PC-3 (cell line): ENCODE measurements at regions not wholly inside any gene's neighbourhood (a gene's known extent, or its start where the extent isn't known, plus 50 kb on each side); places are given as distances from the start of the nearest gene placed in this dataset.
A peak's percentile ranks its signal among the peaks of the same experiment; 100 is the strongest.

Experiments used
- ATAC-seq: fragments of 200-7000 bp; cut with Tn5 transposase; 2 replicates; pipeline ENCODE4 v1.9.1; 2020; ENCODE audit warnings: mild to moderate bottlenecking, moderate library complexity
- BruUV-seq: library from RNA; stranded (reverse); fragments of 400-500 nt; replicated peaks from 2 replicates; lab custom pipeline; 2021; lab: Mats Ljungman, UMichigan
- CTCF ChIA-PET: fragments of 300-600 bp; sonication (Branson Sonifier 250); formaldehyde crosslinking; loops from one replicate; lab custom pipeline; 2022; ENCODE audit warnings: antibody characterized with exemption; lab: Charles Lee
- POLR2A ChIA-PET: fragments of 300-600 bp; sonication (Branson Sonifier 250); formaldehyde crosslinking; loops from one replicate; lab custom pipeline; 2022; ENCODE audit warnings: antibody characterized with exemption; ENCODE audit not compliant: unreplicated experiment; lab: Charles Lee
- DNase-seq: peaks from one replicate; pipeline ENCODE4 v3.0.0-alpha.2; 2015
- H2AFZ ChIP-seq: fragments of 300-600 bp; sonication (generic); 2 replicates; pipeline ENCODE4 v1.6.0; 2016; ENCODE audit warnings: antibody characterized with exemption, low read length
- H3F3A ChIP-seq: fragments of 300-600 bp; sonication (generic); one replicate; pipeline ENCODE4 v1.6.0; 2017; ENCODE audit warnings: antibody characterized with exemption, low read length, control low read depth, mild to moderate bottlenecking; ENCODE audit not compliant: unreplicated experiment
- H3K27ac ChIP-seq: fragments of 300-600 bp; sonication (generic); 2 replicates; pipeline ENCODE4 v1.5.1; 2016; ENCODE audit warnings: mild to moderate bottlenecking, low read length
- H3K27me3 ChIP-seq: fragments of 300-600 bp; sonication (generic); 2 replicates; pipeline ENCODE4 v1.6.1; 2016; ENCODE audit warnings: low read length, mixed read lengths
- H3K36me3 ChIP-seq: fragments of 300-600 bp; sonication (generic); 2 replicates; pipeline ENCODE4 v1.6.1; 2016; ENCODE audit warnings: low read depth, mixed run types, low read length, mixed read lengths
- H3K4me1 ChIP-seq: fragments of 300-600 bp; sonication (generic); 2 replicates; pipeline ENCODE4 v1.5.1; 2016; ENCODE audit warnings: low read length; ENCODE audit not compliant: insufficient read depth
- H3K4me2 ChIP-seq: fragments of 300-600 bp; sonication (generic); 2 replicates; pipeline ENCODE4 v1.6.0; 2016; ENCODE audit warnings: low read length
- H3K4me3 ChIP-seq: fragments of 300-600 bp; sonication (generic); 2 replicates; pipeline ENCODE4 v1.5.1; 2016; ENCODE audit warnings: mild to moderate bottlenecking, low read length, mixed read lengths
- H3K79me2 ChIP-seq: fragments of 300-600 bp; sonication (generic); 2 replicates; pipeline ENCODE4 v1.6.1; 2017; ENCODE audit warnings: low read length, mixed read lengths
- H3K9ac ChIP-seq: fragments of 300-600 bp; sonication (generic); 2 replicates; pipeline ENCODE4 v1.6.0; 2016; ENCODE audit warnings: mild to moderate bottlenecking, low read length
- H3K9me2 ChIP-seq: fragments of 300-600 bp; sonication (generic); replicated peaks from 2 replicates; pipeline ENCODE4 v1.6.1; 2016; ENCODE audit warnings: mixed run types, low read length, mixed read lengths
- H3K9me3 ChIP-seq: fragments of 300-600 bp; sonication (generic); 2 replicates; pipeline ENCODE4 v1.6.1; 2016; ENCODE audit warnings: low read length, mixed read lengths
- H4K20me1 ChIP-seq: fragments of 300-600 bp; sonication (generic); 2 replicates; pipeline ENCODE4 v1.6.1; 2016; ENCODE audit warnings: low read length, mixed read lengths
- EZH2 ChIP-seq: fragments of 300-600 bp; sonication (generic); IDR thresholded peaks from one replicate; pipeline ENCODE4 v1.6.1; 2017; ENCODE audit warnings: antibody characterized with exemption, mild to moderate bottlenecking, low read length; ENCODE audit not compliant: unreplicated experiment
- EZH2phosphoT487 ChIP-seq: fragments of 300-600 bp; sonication (generic); IDR thresholded peaks from 2 replicates; pipeline ENCODE4 v1.6.1; 2018; ENCODE audit warnings: mild to moderate bottlenecking, antibody characterized with exemption, low read length, borderline replicate concordance
- intact Hi-C: fragments of 100-400 bp; cut with micrococcal nuclease; formaldehyde crosslinking; loops from 2 replicates; pipeline ENCODE4 v1.9.0; 2023
- TF ChIP-seq, protein P1 (sequence below): fragments of 300-600 bp; sonication (generic); conservative IDR thresholded peaks from 2 replicates; pipeline ENCODE4 v1.5.1; 2017; ENCODE audit warnings: antibody characterized with exemption, low read depth, mild to moderate bottlenecking, low read length

DNA sequence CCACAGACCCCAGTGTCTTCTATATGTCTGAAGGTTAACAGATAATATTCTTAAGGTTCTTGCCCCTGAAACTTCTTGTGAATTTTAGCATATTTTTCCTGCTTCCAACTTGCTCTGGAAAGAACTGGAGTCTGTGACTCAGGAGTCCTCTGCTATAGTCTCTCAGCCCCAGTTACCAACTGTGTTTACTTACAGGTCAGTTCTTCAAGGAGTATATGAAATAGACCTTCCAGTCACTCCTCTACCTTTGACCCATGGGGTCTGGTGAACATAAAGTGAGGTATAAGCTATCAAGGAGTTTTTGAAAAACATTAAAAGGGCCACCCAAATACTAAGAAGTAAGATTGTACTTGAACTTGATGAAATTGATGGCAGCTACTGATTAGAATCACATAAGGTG, 139.2 kb upstream of the ROPN1 start:
- no peak overlapping the region for H3K9ac ChIP-seq
- no peak overlapping the region for H3K4me3 ChIP-seq
- no peaks in the 10 kb centered on the region for H3F3A ChIP-seq
- H3K36me3 ChIP-seq = no peaks in the 10 kb centered on the region
- ChIA-PET POLR2A (no interaction called here), CTCF (no interaction called here)
- no peaks in the 10 kb centered on the region for H3K79me2 ChIP-seq
- H4K20me1 ChIP-seq = no peaks in the 10 kb centered on the region
- TF ChIP-seq, protein P1, sequence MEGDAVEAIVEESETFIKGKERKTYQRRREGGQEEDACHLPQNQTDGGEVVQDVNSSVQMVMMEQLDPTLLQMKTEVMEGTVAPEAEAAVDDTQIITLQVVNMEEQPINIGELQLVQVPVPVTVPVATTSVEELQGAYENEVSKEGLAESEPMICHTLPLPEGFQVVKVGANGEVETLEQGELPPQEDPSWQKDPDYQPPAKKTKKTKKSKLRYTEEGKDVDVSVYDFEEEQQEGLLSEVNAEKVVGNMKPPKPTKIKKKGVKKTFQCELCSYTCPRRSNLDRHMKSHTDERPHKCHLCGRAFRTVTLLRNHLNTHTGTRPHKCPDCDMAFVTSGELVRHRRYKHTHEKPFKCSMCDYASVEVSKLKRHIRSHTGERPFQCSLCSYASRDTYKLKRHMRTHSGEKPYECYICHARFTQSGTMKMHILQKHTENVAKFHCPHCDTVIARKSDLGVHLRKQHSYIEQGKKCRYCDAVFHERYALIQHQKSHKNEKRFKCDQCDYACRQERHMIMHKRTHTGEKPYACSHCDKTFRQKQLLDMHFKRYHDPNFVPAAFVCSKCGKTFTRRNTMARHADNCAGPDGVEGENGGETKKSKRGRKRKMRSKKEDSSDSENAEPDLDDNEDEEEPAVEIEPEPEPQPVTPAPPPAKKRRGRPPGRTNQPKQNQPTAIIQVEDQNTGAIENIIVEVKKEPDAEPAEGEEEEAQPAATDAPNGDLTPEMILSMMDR = no peak
- TF ChIP-seq EZH2phosphoT487 = no peak
- TF ChIP-seq EZH2 = no peak
- BruUV-seq = no TSS peak
- ATAC-seq (no peak; the same call in 1 of the 2 replicates), DNase-seq (no peak)
- H3K27ac ChIP-seq = no peak overlapping the region
- H3K9me3 ChIP-seq = no peaks in the 10 kb centered on the region
- H3K4me1 ChIP-seq = peaks cover 7% of the 10 kb centered on the region; the same call in 1 of the 2 replicates
- no peaks in the 10 kb centered on the region for H3K27me3 ChIP-seq
- 0 out of 2 replicates have a peak, but pooled peaks cover 11% of the 10 kb centered on the region for H3K9me2 ChIP-seq
- intact Hi-C loops = no loop called here
- no peak overlapping the region for H3K4me2 ChIP-seq
- H2AFZ ChIP-seq = no peak overlapping the region

GRCh38 chr3:124131580-124131979, 139.7 kb upstream of the ROPN1 start:
- H3K9me3 ChIP-seq = no peaks in the 10 kb centered on the region
- no peak for TF ChIP-seq EZH2
- TF ChIP-seq EZH2phosphoT487 = no peak
- TF ChIP-seq, protein P1 = no peak
- POLR2A ChIA-PET = no interaction called here
- H3K9me2 ChIP-seq = 0 out of 2 replicates have a peak, but pooled peaks cover 9% of the 10 kb centered on the region
- H3K9ac ChIP-seq = no peak overlapping the region
- no TSS peak for BruUV-seq
- peak; percentile 61 for DNase-seq
- CTCF ChIA-PET = no interaction called here
- no peaks in the 10 kb centered on the region for H3F3A ChIP-seq
- H3K4me1 ChIP-seq = peaks cover 8% of the 10 kb centered on the region
- H3K79me2 ChIP-seq = no peaks in the 10 kb centered on the region
- no peaks in the 10 kb centered on the region for H3K36me3 ChIP-seq
- ATAC-seq = peak; percentile 40; the same call in 1 of the 2 replicates
- no peaks in the 10 kb centered on the region for H3K27me3 ChIP-seq
- no peak overlapping the region for H3K4me3 ChIP-seq
- no peaks in the 10 kb centered on the region for H4K20me1 ChIP-seq
- no peak overlapping the region for H2AFZ ChIP-seq
- H3K4me2 ChIP-seq = no peak overlapping the region
- H3K27ac ChIP-seq = no peak overlapping the region
- intact Hi-C loops = no loop called here

DNA sequence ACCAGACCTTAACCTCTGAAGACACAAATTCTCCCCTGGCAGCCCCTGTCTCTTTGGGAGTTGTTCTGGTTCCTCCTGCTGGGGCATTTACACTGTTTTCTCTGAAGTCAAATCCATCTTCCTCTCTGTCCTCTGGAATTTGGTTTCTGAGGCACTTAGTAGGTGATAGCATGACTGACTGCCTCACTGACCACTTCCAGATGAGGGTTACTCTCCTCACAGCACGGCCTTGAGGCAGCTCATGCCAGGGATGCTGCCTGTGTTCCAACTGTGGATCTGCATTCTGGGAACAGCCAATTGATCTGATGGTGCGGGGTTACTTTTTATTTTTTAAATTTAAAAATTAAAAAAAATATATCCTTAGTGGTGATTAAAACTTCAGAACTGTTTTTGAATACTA, 140.9 kb upstream of the ROPN1 start:
- Histone ChIP-seq H3K4me2 (no peak overlapping the region), H3K79me2 (no peaks in the 10 kb centered on the region), H3K27me3 (no peaks in the 10 kb centered on the region), H2AFZ (no peak overlapping the region), H3K27ac (no peak overlapping the region), H3K4me1 (peaks cover 20% of the 10 kb centered on the region), H3K9ac (no peak overlapping the region), H3K9me3 (no peaks in the 10 kb centered on the region), H3K36me3 (no peaks in the 10 kb centered on the region), H3K9me2 (0 out of 2 replicates have a peak, but pooled peaks cover 6% of the 10 kb centered on the region), H4K20me1 (no peaks in the 10 kb centered on the region), H3K4me3 (no peak overlapping the region), H3F3A (no peaks in the 10 kb centered on the region)
- ATAC-seq (no peak), DNase-seq (no peak)
- CTCF ChIA-PET = no interaction called here
- no peak for TF ChIP-seq EZH2
- TF ChIP-seq, protein P1 = no peak
- TF ChIP-seq EZH2phosphoT487 = no peak
- BruUV-seq = no TSS peak
- intact Hi-C loops = no loop called here
- POLR2A ChIA-PET = no interaction called here
